HG03280 (cell line): ENCODE measurements at regions not wholly inside any gene's neighbourhood (a gene's known extent, or its start where the extent isn't known, plus 50 kb on each side); places are given as distances from the start of the nearest gene placed in this dataset.
"Not testable (repeated sequence)": the region's sequence is repeated elsewhere in the genome, so short reads cannot be mapped to it uniquely, and the experiment has no call there.

Experiments used
- ATAC-seq: cut with Tn5 transposase; IDR thresholded peaks from one replicate; pipeline ENCODE4 v1.9.1; 2021; ENCODE audit warnings: mild to moderate bottlenecking, moderate library complexity; ENCODE audit not compliant: unreplicated experiment

- ATAC-seq: no peak
These were observed 130.3 kb upstream of the DMRT1 start for GRCh38 chr9:710951-711745.

GRCh38 chr9:711761-712553, 129.5 kb upstream of the DMRT1 start:
- no peak for ATAC-seq

GRCh38 chr9:712643-713042, 128.9 kb upstream of the DMRT1 start:
- no peak for ATAC-seq

- no peak for ATAC-seq
These were observed 128.4 kb upstream of the DMRT1 start for GRCh38 chr9:713091-713490.

- ATAC-seq: no peak
These were observed 126.8 kb upstream of the DMRT1 start for GRCh38 chr9:714675-715074.

- ATAC-seq: no peak
These were observed 126.2 kb upstream of the DMRT1 start for GRCh38 chr9:715300-715699.

GRCh38 chr9:715743-716400, 125.6 kb upstream of the DMRT1 start:
- ATAC-seq: no peak

- no peak for ATAC-seq
These were observed 123.8 kb upstream of the DMRT1 start for GRCh38 chr9:717722-718121.

GRCh38 chr9:720239-720881, 121.1 kb upstream of the DMRT1 start:
- no peak for ATAC-seq

- ATAC-seq: no peak
These were observed 119.0 kb upstream of the DMRT1 start for GRCh38 chr9:722388-722980.

GRCh38 chr9:724461-724860, 117.0 kb upstream of the DMRT1 start:
- not testable (repeated sequence) for ATAC-seq

GRCh38 chr9:726005-726404, 115.5 kb upstream of the DMRT1 start:
- no peak for ATAC-seq

GRCh38 chr9:727767-728166, 113.7 kb upstream of the DMRT1 start:
- ATAC-seq: no peak

GRCh38 chr9:728535-728934, 113.0 kb upstream of the DMRT1 start:
- ATAC-seq: no peak

GRCh38 chr9:731474-731873, 110.0 kb upstream of the DMRT1 start:
- ATAC-seq: no peak

- no peak for ATAC-seq
These were observed 106.5 kb upstream of the DMRT1 start for GRCh38 chr9:734831-735511.

- no peak for ATAC-seq
These were observed 103.9 kb upstream of the DMRT1 start for GRCh38 chr9:737400-738120.

GRCh38 chr9:738209-738915, 103.1 kb upstream of the DMRT1 start:
- no peak for ATAC-seq

- ATAC-seq: no peak
These were observed 102.1 kb upstream of the DMRT1 start for GRCh38 chr9:739362-739761.
